Germinal center (tissue), 1 donor: ENCODE measurements at regions not wholly inside any gene's neighbourhood (a gene's known extent, or its start where the extent isn't known, plus 50 kb on each side); places are given as distances from the start of the nearest gene placed in this dataset.
"Not testable (repeated sequence)": the region's sequence is repeated elsewhere in the genome, so short reads cannot be mapped to it uniquely, and the experiment has no call there.

ENCODE experiments used
- DNase-seq: peaks from one replicate; pipeline ENCODE4 v3.0.0; 2012; ENCODE audit warnings: mixed read lengths, low spot score

GRCh38 chr4:34861666-34862065 is 1382.6 kb downstream of the ARAP2 start:
- DNase-seq = no peak

GRCh38 chr4:34878961-34879360 is 1365.4 kb downstream of the ARAP2 start:
- DNase-seq = no peak

GRCh38 chr4:34880246-34880645 is 1364.1 kb downstream of the ARAP2 start:
- DNase-seq = no peak

- DNase-seq = no peak
Observed at GRCh38 chr4:34891892-34892291, 1352.4 kb downstream of the ARAP2 start.

- no peak for DNase-seq
Observed at GRCh38 chr4:34893382-34893781, 1350.9 kb downstream of the ARAP2 start.

GRCh38 chr4:34920032-34920431 is 1324.3 kb downstream of the ARAP2 start:
- DNase-seq = no peak

GRCh38 chr4:34921391-34921790 is 1322.9 kb downstream of the ARAP2 start:
- DNase-seq = no peak

- no peak for DNase-seq
Observed at GRCh38 chr4:34922325-34922724, 1322.0 kb downstream of the ARAP2 start.

GRCh38 chr4:34932591-34932990 is 1311.7 kb downstream of the ARAP2 start:
- no peak for DNase-seq

- DNase-seq = no peak
Observed at GRCh38 chr4:34935739-34936138, 1308.6 kb downstream of the ARAP2 start.

- DNase-seq = no peak
Observed at GRCh38 chr4:34939073-34939472, 1305.2 kb downstream of the ARAP2 start.

GRCh38 chr4:34943741-34944386 is 1300.5 kb downstream of the ARAP2 start:
- DNase-seq = no peak

- DNase-seq = no peak
Observed at GRCh38 chr4:34950926-34951325, 1293.4 kb downstream of the ARAP2 start.

GRCh38 chr4:34953145-34953799 is 1291.0 kb downstream of the ARAP2 start:
- DNase-seq = no peak

- no peak for DNase-seq
Observed at GRCh38 chr4:34964613-34965012, 1279.7 kb downstream of the ARAP2 start.

- DNase-seq = no peak
Observed at GRCh38 chr4:34972189-34972588, 1272.1 kb downstream of the ARAP2 start.

- DNase-seq = no peak
Observed at GRCh38 chr4:34973650-34974312, 1270.5 kb downstream of the ARAP2 start.

GRCh38 chr4:34974313-34974680 is 1270.0 kb downstream of the ARAP2 start:
- DNase-seq = no peak

GRCh38 chr4:35021222-35021621 is 1223.1 kb downstream of the ARAP2 start:
- DNase-seq = not testable (repeated sequence)

- no peak for DNase-seq
Observed at GRCh38 chr4:35025152-35025834, 1219.0 kb downstream of the ARAP2 start.

GRCh38 chr4:35038079-35038805 is 1206.1 kb downstream of the ARAP2 start:
- DNase-seq = no peak

- DNase-seq = no peak
Observed at GRCh38 chr4:35038845-35039244, 1205.5 kb downstream of the ARAP2 start.
